ENCODE measurements at regions not wholly inside any gene's neighbourhood (a gene's known extent, or its start where the extent isn't known, plus 50 kb on each side); places are given as distances from the start of the nearest gene placed in this dataset.

DNA sequence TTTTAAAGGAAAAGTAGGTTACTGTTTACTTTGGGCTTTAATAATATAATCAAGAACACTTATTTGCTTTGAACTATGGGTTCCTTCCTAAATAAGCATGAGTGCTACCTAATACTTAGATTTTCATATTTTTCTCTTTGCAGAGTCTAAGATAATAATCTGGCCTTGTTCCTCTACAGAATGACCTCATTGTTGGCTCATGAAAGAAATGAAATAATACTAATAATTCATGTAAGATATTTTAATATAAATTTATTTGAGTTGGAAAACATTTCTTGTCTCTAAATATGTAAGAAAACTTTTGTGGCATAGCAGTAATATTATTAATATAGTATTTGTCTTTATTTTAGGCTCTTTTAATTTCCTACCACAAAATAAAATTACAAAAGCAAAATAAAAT, 601.3 kb downstream of the IQCM start:
- no peaks in the 10 kb centered on the region for H3K4me1 Mint-ChIP-seq (ENCODE audit: low read depth, unreplicated experiment)
- intact Hi-C loops (cut with micrococcal nuclease; ENCODE audit: unreplicated experiment): no loop called here
- no peaks in the 10 kb centered on the region for H3K9me3 ChIP-seq
- no peak overlapping the region for H3K4me3 ChIP-seq (ENCODE audit: low read depth, low read length)
- no peaks in the 10 kb centered on the region for H3K36me3 Mint-ChIP-seq (ENCODE audit: insufficient read depth, unreplicated experiment)
- H3K4me1 ChIP-seq: no peaks in the 10 kb centered on the region
- H3K4me3 Mint-ChIP-seq (ENCODE audit: unreplicated experiment): no peak overlapping the region
- no TSS peak for BruUV-seq (replicated peaks)
- CTCF ChIA-PET: no interaction called here
- no peaks in the 10 kb centered on the region for H3K27me3 ChIP-seq (replicated peaks; ENCODE audit: control insufficient read depth, insufficient read depth, low read length)
- POLR2A ChIA-PET: no interaction called here
- H3K36me3 ChIP-seq (ENCODE audit: control insufficient read depth, insufficient read depth, low read length): no peaks in the 10 kb centered on the region
- H3K27ac Mint-ChIP-seq (ENCODE audit: unreplicated experiment): no peak overlapping the region
- H3K9me3 Mint-ChIP-seq (ENCODE audit: unreplicated experiment): no peaks in the 10 kb centered on the region
- no peak for DNase-seq
- H3K27me3 Mint-ChIP-seq (ENCODE audit: insufficient read depth, unreplicated experiment): peaks cover 3% of the 10 kb centered on the region
- TF ChIP-seq, protein P1, sequence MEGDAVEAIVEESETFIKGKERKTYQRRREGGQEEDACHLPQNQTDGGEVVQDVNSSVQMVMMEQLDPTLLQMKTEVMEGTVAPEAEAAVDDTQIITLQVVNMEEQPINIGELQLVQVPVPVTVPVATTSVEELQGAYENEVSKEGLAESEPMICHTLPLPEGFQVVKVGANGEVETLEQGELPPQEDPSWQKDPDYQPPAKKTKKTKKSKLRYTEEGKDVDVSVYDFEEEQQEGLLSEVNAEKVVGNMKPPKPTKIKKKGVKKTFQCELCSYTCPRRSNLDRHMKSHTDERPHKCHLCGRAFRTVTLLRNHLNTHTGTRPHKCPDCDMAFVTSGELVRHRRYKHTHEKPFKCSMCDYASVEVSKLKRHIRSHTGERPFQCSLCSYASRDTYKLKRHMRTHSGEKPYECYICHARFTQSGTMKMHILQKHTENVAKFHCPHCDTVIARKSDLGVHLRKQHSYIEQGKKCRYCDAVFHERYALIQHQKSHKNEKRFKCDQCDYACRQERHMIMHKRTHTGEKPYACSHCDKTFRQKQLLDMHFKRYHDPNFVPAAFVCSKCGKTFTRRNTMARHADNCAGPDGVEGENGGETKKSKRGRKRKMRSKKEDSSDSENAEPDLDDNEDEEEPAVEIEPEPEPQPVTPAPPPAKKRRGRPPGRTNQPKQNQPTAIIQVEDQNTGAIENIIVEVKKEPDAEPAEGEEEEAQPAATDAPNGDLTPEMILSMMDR (IDR thresholded peaks at IDR 0.05; ENCODE audit: insufficient read depth in 1 of 2, low read depth in 1 of 2, low read length in 1 of 2, severe bottlenecking in 1 of 2, unreplicated experiment in 1 of 2): no peak

DNA sequence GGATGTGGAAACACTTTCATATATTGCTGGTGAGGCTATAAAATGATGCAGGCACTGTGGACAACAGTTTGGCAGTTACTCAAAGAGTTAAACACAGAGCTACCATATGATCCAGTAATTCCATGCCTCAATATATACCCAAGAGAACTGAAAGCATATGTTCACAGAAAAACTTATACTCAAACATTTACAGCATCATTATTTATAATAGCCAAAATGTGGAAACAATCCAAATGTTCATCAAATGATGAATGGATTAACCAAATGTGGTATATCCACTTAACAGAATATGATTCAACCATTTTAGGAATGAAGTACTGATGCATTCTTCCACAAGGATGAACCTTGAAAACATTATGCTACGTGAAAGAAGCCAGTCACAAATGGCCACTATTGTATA, 603.8 kb downstream of the IQCM start:
- BruUV-seq (replicated peaks): no TSS peak
- intact Hi-C loops (cut with micrococcal nuclease; ENCODE audit: unreplicated experiment): no loop called here
- no peak for DNase-seq
- Mint-ChIP-seq H3K36me3 (ENCODE audit: insufficient read depth, unreplicated experiment) (no peaks in the 10 kb centered on the region), H3K27ac (ENCODE audit: unreplicated experiment) (no peak overlapping the region), H3K9me3 (ENCODE audit: unreplicated experiment) (no peaks in the 10 kb centered on the region), H3K4me3 (ENCODE audit: unreplicated experiment) (no peak overlapping the region), H3K27me3 (ENCODE audit: insufficient read depth, unreplicated experiment) (no peaks in the 10 kb centered on the region), H3K4me1 (ENCODE audit: low read depth, unreplicated experiment) (no peaks in the 10 kb centered on the region)
- TF ChIP-seq, protein P1 (IDR thresholded peaks at IDR 0.05; ENCODE audit: insufficient read depth in 1 of 2, low read depth in 1 of 2, low read length in 1 of 2, severe bottlenecking in 1 of 2, unreplicated experiment in 1 of 2): no peak
- H3K4me3 ChIP-seq (ENCODE audit: low read depth, low read length): no peak overlapping the region
- no peaks in the 10 kb centered on the region for H3K9me3 ChIP-seq
- ChIA-PET POLR2A (no interaction called here), CTCF (no interaction called here)
- H3K4me1 ChIP-seq: no peaks in the 10 kb centered on the region
- H3K27me3 ChIP-seq (replicated peaks; ENCODE audit: control insufficient read depth, insufficient read depth, low read length): no peaks in the 10 kb centered on the region
- H3K36me3 ChIP-seq (ENCODE audit: control insufficient read depth, insufficient read depth, low read length): no peaks in the 10 kb centered on the region

DNA sequence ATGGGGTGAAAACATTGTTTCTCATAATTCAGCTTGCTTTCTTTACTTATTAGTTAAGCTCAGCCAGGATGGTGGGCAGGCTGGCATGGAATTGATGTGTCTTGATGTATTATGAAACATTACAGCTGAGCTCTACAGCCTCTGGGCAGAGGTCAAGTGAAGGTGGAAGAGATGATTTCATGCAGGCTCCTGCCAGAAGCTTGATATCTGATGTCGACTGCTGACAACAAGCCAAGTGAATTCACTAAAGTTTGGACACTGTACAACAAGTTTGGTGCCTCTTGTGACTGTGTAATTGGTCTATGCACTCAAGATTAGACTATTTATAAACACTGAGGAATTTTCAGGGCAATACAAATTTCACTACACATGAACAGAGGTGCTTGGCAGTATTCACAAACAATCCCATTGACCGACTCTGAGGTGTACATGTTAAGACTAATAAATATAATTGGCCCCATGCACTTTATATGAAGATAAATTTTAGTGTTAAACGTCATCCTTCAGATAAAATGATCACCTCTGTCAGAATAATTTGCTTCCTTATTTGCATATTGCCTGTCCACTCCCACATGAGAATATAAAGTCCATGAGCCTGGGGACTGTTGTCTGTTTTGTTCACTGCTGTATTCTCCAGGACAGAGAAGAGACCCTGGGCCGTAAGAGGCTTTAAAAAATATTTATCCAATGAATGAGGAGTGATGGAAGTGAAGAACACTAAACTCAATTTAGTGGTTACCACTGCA, 612.2 kb downstream of the IQCM start:
- BruUV-seq (replicated peaks): no TSS peak
- TF ChIP-seq, protein P1 (IDR thresholded peaks at IDR 0.05; ENCODE audit: insufficient read depth in 1 of 2, low read depth in 1 of 2, low read length in 1 of 2, severe bottlenecking in 1 of 2, unreplicated experiment in 1 of 2): no peak
- H3K4me1 Mint-ChIP-seq (ENCODE audit: low read depth, unreplicated experiment): no peaks in the 10 kb centered on the region
- no peaks in the 10 kb centered on the region for H3K9me3 ChIP-seq
- no peak overlapping the region for H3K4me3 Mint-ChIP-seq (ENCODE audit: unreplicated experiment)
- H3K27me3 ChIP-seq (replicated peaks; ENCODE audit: control insufficient read depth, insufficient read depth, low read length): no peaks in the 10 kb centered on the region
- POLR2A ChIA-PET: no interaction called here
- peaks cover 13% of the 10 kb centered on the region; the same call in 1 of the 2 replicates for H3K4me1 ChIP-seq
- no peaks in the 10 kb centered on the region for H3K9me3 Mint-ChIP-seq (ENCODE audit: unreplicated experiment)
- CTCF ChIA-PET: no interaction called here
- no peak for DNase-seq
- H3K36me3 Mint-ChIP-seq (ENCODE audit: insufficient read depth, unreplicated experiment): no peaks in the 10 kb centered on the region
- H3K36me3 ChIP-seq (ENCODE audit: control insufficient read depth, insufficient read depth, low read length): no peaks in the 10 kb centered on the region
- intact Hi-C loops (cut with micrococcal nuclease; ENCODE audit: unreplicated experiment): no loop called here
- H3K27ac Mint-ChIP-seq (ENCODE audit: unreplicated experiment): no peak overlapping the region
- H3K4me3 ChIP-seq (ENCODE audit: low read depth, low read length): no peak overlapping the region
- H3K27me3 Mint-ChIP-seq (ENCODE audit: insufficient read depth, unreplicated experiment): no peaks in the 10 kb centered on the region
